ENCODE measurements at regions not wholly inside any gene's neighbourhood (a gene's known extent, or its start where the extent isn't known, plus 50 kb on each side); places are given as distances from the start of the nearest gene placed in this dataset.

- no peak for TF ChIP-seq CTCF (IDR thresholded peaks at IDR 0.05; ENCODE audit: extremely low read depth in 1 of 2, insufficient read depth in 1 of 2, low read depth in 1 of 2, low read length in 2 of 2)
- no peak for TF ChIP-seq POLR2AphosphoS5 (IDR thresholded peaks at IDR 0.05; ENCODE audit: insufficient read depth, low read depth, low read length)
- TF ChIP-seq GATA2 (IDR thresholded peaks at IDR 0.05; ENCODE audit: insufficient read depth, insufficient read length, low read depth, low read length) = no peak
- no peak for TF ChIP-seq POLR2A (IDR thresholded peaks at IDR 0.05; ENCODE audit: low read depth, low read length)
- TF ChIP-seq EZH2 (IDR thresholded peaks at IDR 0.05; ENCODE audit: borderline replicate concordance, low read depth, low read length, severe bottlenecking) = no peak
- no peak for TF ChIP-seq MYC (IDR thresholded peaks at IDR 0.05; ENCODE audit: low read depth, low read length)
- no peak for TF ChIP-seq MAX (IDR thresholded peaks at IDR 0.05; ENCODE audit: insufficient read depth, insufficient read length)
- no peak for TF ChIP-seq JUN (IDR thresholded peaks at IDR 0.05; ENCODE audit: borderline replicate concordance, insufficient read depth, insufficient read length, low read depth)
Measured at GRCh38 chr5:5011151-5011550, 129.0 kb upstream of the ADAMTS16 start.
